ENCODE measurements at regions not wholly inside any gene's neighbourhood (a gene's known extent, or its start where the extent isn't known, plus 50 kb on each side); places are given as distances from the start of the nearest gene placed in this dataset.

DNA sequence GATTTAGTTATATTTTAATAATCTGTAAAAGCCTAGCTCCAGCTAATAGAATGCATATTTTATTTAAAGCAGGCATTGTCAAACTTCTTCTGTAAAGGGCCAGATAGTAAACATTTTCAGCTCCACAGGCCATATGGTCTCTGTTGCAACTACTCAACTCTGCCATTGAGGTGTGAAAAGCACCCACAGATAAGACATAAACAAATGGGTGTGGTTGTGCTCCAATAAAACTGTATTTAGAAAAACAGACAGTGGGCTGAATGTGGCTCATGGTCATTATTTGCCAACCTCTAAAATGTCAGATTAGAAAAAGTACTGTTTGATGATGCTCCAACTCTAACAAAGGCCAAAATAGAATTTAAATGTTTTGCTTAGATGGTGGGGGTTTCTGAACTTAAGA, 519.9 kb downstream of the RNF144A start:
- Histone ChIP-seq H3K4me3 (replicated peaks in 1 of 2; ENCODE audit: low read depth in 1 of 2, low read length in 2 of 2) (no peak overlapping the region), H3K36me3 (ENCODE audit: control insufficient read depth in 1 of 2, insufficient read depth in 2 of 2, low read length in 2 of 2) (no peaks in the 10 kb centered on the region), H3K4me1 (ENCODE audit: control insufficient read depth in 1 of 2, insufficient read depth in 2 of 2, low read length in 2 of 2) (no peaks in the 10 kb centered on the region), H3K9me3 (ENCODE audit: control insufficient read depth in 1 of 2, insufficient read depth in 1 of 2, low read depth in 1 of 2, low read length in 2 of 2) (no peaks in the 10 kb centered on the region), H3K9me2 (ENCODE audit: insufficient read depth) (no peaks in the 10 kb centered on the region), H4K20me1 (ENCODE audit: insufficient read depth) (no peaks in the 10 kb centered on the region), H3K27ac (ENCODE audit: low read depth, low read length) (no peak overlapping the region), H3K4me2 (ENCODE audit: low read length) (no peak overlapping the region), H3K79me2 (ENCODE audit: insufficient read depth, low read length) (no peaks in the 10 kb centered on the region), H3K27me3 (ENCODE audit: insufficient read depth, low read length) (peaks cover 10% of the 10 kb centered on the region), H2AFZ (ENCODE audit: low read depth, low read length, poor library complexity, severe bottlenecking) (no peak overlapping the region), H3K9ac (ENCODE audit: low read length) (no peak overlapping the region)
- no TSS peak for BruUV-seq (replicated peaks)
- intact Hi-C loops (cut with micrococcal nuclease), result no loop called here
- POLR2A ChIA-PET, result no interaction called here
- CTCF ChIA-PET, result no interaction called here
- TF ChIP-seq, protein P1, sequence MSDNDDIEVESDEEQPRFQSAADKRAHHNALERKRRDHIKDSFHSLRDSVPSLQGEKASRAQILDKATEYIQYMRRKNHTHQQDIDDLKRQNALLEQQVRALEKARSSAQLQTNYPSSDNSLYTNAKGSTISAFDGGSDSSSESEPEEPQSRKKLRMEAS (IDR thresholded peaks at IDR 0.05), result no peak
- TF ChIP-seq RAD21 (IDR thresholded peaks at IDR 0.05; ENCODE audit: low read depth), result no peak
- TF ChIP-seq ZNF274 (IDR thresholded peaks at IDR 0.05; ENCODE audit: low read depth, low read length), result no peak
- no peak for TF ChIP-seq JUND (IDR thresholded peaks at IDR 0.05)
- no peak for TF ChIP-seq SRF (IDR thresholded peaks at IDR 0.05; ENCODE audit: low read depth)
- TF ChIP-seq POLR2AphosphoS5 (IDR thresholded peaks at IDR 0.05; ENCODE audit: low read depth, low read length), result no peak
- TF ChIP-seq, protein P2, sequence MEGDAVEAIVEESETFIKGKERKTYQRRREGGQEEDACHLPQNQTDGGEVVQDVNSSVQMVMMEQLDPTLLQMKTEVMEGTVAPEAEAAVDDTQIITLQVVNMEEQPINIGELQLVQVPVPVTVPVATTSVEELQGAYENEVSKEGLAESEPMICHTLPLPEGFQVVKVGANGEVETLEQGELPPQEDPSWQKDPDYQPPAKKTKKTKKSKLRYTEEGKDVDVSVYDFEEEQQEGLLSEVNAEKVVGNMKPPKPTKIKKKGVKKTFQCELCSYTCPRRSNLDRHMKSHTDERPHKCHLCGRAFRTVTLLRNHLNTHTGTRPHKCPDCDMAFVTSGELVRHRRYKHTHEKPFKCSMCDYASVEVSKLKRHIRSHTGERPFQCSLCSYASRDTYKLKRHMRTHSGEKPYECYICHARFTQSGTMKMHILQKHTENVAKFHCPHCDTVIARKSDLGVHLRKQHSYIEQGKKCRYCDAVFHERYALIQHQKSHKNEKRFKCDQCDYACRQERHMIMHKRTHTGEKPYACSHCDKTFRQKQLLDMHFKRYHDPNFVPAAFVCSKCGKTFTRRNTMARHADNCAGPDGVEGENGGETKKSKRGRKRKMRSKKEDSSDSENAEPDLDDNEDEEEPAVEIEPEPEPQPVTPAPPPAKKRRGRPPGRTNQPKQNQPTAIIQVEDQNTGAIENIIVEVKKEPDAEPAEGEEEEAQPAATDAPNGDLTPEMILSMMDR (IDR thresholded peaks at IDR 0.05 in 2 of 3, conservative IDR thresholded peaks at IDR 0.05 in 1 of 3; ENCODE audit: borderline replicate concordance in 1 of 3, insufficient read depth in 1 of 3, low read depth in 2 of 3, low read length in 2 of 3), result no peak
- TF ChIP-seq CEBPB (IDR thresholded peaks at IDR 0.05; ENCODE audit: low read depth), result no peak
- no peak for TF ChIP-seq POLR2A (IDR thresholded peaks at IDR 0.05; ENCODE audit: borderline replicate concordance, extremely low read depth, insufficient read depth, insufficient read length)
- TF ChIP-seq, protein P3, sequence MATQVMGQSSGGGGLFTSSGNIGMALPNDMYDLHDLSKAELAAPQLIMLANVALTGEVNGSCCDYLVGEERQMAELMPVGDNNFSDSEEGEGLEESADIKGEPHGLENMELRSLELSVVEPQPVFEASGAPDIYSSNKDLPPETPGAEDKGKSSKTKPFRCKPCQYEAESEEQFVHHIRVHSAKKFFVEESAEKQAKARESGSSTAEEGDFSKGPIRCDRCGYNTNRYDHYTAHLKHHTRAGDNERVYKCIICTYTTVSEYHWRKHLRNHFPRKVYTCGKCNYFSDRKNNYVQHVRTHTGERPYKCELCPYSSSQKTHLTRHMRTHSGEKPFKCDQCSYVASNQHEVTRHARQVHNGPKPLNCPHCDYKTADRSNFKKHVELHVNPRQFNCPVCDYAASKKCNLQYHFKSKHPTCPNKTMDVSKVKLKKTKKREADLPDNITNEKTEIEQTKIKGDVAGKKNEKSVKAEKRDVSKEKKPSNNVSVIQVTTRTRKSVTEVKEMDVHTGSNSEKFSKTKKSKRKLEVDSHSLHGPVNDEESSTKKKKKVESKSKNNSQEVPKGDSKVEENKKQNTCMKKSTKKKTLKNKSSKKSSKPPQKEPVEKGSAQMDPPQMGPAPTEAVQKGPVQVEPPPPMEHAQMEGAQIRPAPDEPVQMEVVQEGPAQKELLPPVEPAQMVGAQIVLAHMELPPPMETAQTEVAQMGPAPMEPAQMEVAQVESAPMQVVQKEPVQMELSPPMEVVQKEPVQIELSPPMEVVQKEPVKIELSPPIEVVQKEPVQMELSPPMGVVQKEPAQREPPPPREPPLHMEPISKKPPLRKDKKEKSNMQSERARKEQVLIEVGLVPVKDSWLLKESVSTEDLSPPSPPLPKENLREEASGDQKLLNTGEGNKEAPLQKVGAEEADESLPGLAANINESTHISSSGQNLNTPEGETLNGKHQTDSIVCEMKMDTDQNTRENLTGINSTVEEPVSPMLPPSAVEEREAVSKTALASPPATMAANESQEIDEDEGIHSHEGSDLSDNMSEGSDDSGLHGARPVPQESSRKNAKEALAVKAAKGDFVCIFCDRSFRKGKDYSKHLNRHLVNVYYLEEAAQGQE (IDR thresholded peaks at IDR 0.05; ENCODE audit: low read depth), result no peak
- TF ChIP-seq, protein P4, sequence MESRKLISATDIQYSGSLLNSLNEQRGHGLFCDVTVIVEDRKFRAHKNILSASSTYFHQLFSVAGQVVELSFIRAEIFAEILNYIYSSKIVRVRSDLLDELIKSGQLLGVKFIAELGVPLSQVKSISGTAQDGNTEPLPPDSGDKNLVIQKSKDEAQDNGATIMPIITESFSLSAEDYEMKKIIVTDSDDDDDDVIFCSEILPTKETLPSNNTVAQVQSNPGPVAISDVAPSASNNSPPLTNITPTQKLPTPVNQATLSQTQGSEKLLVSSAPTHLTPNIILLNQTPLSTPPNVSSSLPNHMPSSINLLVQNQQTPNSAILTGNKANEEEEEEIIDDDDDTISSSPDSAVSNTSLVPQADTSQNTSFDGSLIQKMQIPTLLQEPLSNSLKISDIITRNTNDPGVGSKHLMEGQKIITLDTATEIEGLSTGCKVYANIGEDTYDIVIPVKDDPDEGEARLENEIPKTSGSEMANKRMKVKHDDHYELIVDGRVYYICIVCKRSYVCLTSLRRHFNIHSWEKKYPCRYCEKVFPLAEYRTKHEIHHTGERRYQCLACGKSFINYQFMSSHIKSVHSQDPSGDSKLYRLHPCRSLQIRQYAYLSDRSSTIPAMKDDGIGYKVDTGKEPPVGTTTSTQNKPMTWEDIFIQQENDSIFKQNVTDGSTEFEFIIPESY (IDR thresholded peaks at IDR 0.05; ENCODE audit: extremely low read depth, insufficient replicate concordance, low read length), result no peak
- TF ChIP-seq EZH2phosphoT487 (IDR thresholded peaks at IDR 0.05; ENCODE audit: borderline replicate concordance), result no peak
- TF ChIP-seq YY1 (IDR thresholded peaks at IDR 0.05; ENCODE audit: extremely low read depth, insufficient replicate concordance, low read depth, low read length), result no peak
- no peak for TF ChIP-seq TCF7L2 (IDR thresholded peaks at IDR 0.05; ENCODE audit: borderline replicate concordance, extremely low read depth, insufficient read depth, insufficient read length)
- TF ChIP-seq SP1 (IDR thresholded peaks at IDR 0.05; ENCODE audit: low read depth), result no peak
- no peak for TF ChIP-seq EZH2 (IDR thresholded peaks at IDR 0.05)
- TF ChIP-seq, protein P5, sequence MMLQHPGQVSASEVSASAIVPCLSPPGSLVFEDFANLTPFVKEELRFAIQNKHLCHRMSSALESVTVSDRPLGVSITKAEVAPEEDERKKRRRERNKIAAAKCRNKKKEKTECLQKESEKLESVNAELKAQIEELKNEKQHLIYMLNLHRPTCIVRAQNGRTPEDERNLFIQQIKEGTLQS (IDR thresholded peaks at IDR 0.05), result no peak
- no peak for TF ChIP-seq SIN3A (IDR thresholded peaks at IDR 0.05; ENCODE audit: low read depth)
- no peak for TF ChIP-seq FOSL1 (IDR thresholded peaks at IDR 0.05; ENCODE audit: low read depth)
- no peak for ATAC-seq
- RAD21 ChIA-PET (ENCODE audit: low non-redundant PET in 1 of 2, low total read pairs in 2 of 2, uncharacterized antibody in 2 of 2, unreplicated experiment in 2 of 2), result no interaction called here
- DNase-seq (ENCODE audit: low read depth, low spot score), result no peak
